Right atrium auricular region (tissue), 2 donors: ENCODE measurements at regions not wholly inside any gene's neighbourhood (a gene's known extent, or its start where the extent isn't known, plus 50 kb on each side); places are given as distances from the start of the nearest gene placed in this dataset.

Experiments
- DNase-seq: peaks from one replicate; pipeline ENCODE4 v3.0.0-alpha.2; 2019; ENCODE audit warnings: low spot score
- H3K27ac ChIP-seq, 2 donors: fragments of 200-600 bp; sonication (generic); 1 replicate in 1 of 2; 2 replicates in 1 of 2; pipeline ENCODE4 v1.5.1; 2016 to 2019
- H3K27me3 ChIP-seq, 2 donors: fragments of 200-600 bp; sonication (generic); one replicate each; pipeline versions ENCODE4 v1.5.1 to v1.6.0; 2017 to 2019
- H3K36me3 ChIP-seq: fragments of 200-600 bp; sonication (generic); one replicate; pipeline ENCODE4 v1.5.1; 2016
- H3K4me1 ChIP-seq, 2 donors: fragments of 200-600 bp; sonication (generic); one replicate each; pipeline versions ENCODE4 v1.5.1 to v1.6.0; 2017 to 2019
- H3K4me3 ChIP-seq, 2 donors: fragments of 200-600 bp; sonication (generic); 1 replicate in 1 of 2; 2 replicates in 1 of 2; pipeline ENCODE4 v1.5.1; 2017 to 2019; ENCODE audit warnings: mild to moderate bottlenecking in 1 of 2, moderate library complexity in 1 of 2
- H3K9me3 ChIP-seq, 2 donors: fragments of 200-600 bp; sonication (generic); one replicate each; pipeline ENCODE4 v1.5.1; 2019
- CTCF ChIP-seq, 2 donors: fragments of 200-600 bp; sonication (generic); IDR thresholded peaks; one replicate each; pipeline ENCODE4 v1.5.1; 2019; ENCODE audit warnings: antibody characterized with exemption in 2 of 2

DNA sequence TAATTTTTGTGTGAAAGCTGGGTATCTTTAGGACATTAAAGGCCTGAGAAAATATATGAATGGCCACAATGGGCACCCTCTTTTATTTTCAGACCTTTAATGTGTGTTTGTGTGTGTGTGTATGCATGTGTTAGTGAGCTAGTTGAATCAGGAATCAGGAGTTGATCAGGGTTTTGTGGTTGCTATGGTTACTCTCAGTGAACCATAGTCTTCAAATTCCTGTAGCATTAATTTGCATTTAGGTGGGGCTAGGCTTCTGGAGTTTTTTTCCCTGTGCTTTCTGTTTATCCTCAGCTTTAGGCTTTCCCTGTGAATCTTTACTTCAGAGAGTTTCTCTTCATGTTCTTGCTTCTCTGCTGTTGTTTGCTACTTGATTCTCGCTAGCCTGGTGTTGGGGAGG is 122.0 kb upstream of the ONECUT1 start:
- Histone ChIP-seq H3K4me3 (no peak overlapping the region), H3K27ac (no peak overlapping the region), H3K9me3 (no peaks in the 10 kb centered on the region), H3K27me3 (no peaks in the 10 kb centered on the region), H3K36me3 (no peaks in the 10 kb centered on the region), H3K4me1 (no peaks in the 10 kb centered on the region)
- no peak for TF ChIP-seq CTCF (IDR thresholded peaks at IDR 0.05)
- DNase-seq, result no peak

DNA sequence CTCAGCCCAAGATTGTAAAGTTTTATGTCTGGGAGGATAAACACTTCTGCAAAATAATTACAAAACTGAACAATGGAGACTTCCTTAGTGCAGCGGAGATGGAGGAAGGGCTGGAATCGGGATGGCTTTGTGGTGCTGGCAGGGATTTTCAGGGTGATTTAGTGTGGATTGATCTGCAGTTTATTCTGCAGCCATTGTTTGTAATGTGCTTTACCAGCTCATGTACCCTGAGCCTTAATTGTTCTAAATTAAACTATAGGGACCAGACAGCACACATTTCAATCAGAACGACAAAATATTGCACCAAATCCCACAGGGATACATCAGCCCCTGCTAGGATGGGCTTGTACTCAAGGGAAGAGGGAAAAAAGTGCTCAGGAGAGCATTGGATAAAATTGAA is 103.2 kb upstream of the ONECUT1 start:
- H3K27me3 ChIP-seq, result no peaks in the 10 kb centered on the region
- H3K36me3 ChIP-seq, result no peaks in the 10 kb centered on the region
- no peak for DNase-seq
- no peak for TF ChIP-seq CTCF (IDR thresholded peaks at IDR 0.05)
- H3K4me1 ChIP-seq, result no peaks in the 10 kb centered on the region
- no peak overlapping the region for H3K27ac ChIP-seq
- no peaks in the 10 kb centered on the region for H3K9me3 ChIP-seq
- no peak overlapping the region for H3K4me3 ChIP-seq

DNA sequence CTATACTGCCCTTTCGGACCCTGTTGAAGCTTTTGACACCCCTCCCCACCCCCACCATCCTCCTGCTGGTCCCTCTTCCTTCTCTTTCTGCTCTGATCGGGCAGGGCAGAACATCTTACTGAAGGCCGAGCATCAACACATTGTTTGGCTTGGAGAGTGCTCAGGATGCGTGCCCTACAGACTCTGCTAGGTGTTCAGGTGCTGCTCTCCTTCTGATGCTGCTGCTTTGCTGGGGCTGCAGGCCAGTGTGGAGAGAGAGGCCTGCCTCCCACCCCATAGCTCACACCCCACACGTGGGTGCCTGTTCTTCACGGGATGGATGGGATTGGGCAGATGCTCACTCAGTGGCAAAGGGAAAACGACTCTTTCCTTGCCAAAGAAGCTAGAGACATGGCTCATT is 89.8 kb upstream of the ONECUT1 start:
- Histone ChIP-seq H3K27me3 (no peaks in the 10 kb centered on the region), H3K4me1 (no peaks in the 10 kb centered on the region), H3K4me3 (no peak overlapping the region), H3K9me3 (no peaks in the 10 kb centered on the region), H3K36me3 (no peaks in the 10 kb centered on the region), H3K27ac (no peak overlapping the region)
- no peak for DNase-seq
- TF ChIP-seq CTCF (IDR thresholded peaks at IDR 0.05), result no peak

DNA sequence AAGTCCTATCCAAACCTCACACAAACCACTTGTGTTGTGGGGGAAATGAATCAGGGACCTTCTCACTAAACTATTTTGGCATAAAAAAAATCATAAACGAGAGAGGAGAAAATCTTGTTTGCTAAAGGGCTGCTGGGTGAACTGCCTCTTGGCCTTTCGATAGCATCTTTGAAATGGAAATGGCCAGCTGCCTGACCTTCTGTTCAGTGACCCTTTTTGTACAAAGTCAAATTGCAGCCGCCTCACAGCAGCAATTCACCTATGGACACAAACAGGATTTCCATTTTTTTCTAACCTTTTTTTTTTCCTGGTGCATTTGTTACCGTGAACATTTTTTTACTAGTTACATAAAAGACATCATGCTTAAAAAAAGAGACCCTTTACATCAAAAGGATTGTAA is 89.0 kb upstream of the ONECUT1 start:
- no peaks in the 10 kb centered on the region for H3K27me3 ChIP-seq
- H3K36me3 ChIP-seq, result no peaks in the 10 kb centered on the region
- H3K4me1 ChIP-seq, result no peaks in the 10 kb centered on the region
- no peaks in the 10 kb centered on the region for H3K9me3 ChIP-seq
- DNase-seq, result no peak
- H3K27ac ChIP-seq, result no peak overlapping the region
- H3K4me3 ChIP-seq, result no peak overlapping the region
- TF ChIP-seq CTCF (IDR thresholded peaks at IDR 0.05), result no peak

DNA sequence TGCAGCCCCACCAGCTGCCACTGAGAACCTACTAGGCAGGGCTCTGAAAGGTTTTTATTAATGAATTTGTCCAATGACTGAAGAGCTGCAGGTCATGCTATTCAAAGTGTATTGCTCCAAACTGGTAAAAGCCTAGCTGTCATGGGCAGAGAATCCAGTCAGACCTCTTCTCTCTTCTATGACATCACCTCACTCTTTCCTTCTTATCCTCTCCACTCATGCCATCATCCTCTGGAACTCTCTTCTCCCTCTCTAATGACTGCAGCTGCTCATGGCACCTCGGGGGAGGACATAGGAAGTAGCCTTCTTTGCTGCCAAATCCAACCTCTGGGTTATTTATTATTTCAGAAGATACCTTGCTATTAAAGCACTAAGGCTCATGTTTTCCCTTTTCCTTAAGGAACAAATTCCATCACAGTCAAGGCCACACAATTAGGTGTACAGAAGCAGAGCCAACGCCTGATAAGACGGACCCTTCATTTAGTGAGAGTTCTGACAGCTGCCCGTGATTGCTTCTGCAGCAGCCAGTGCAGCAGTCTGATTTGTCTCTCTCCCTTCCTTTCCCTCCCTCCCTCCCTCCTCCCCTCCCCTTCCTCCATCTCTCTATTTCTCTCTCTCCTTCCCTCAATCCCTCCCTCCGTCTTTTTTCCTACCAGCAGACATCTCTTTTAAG is 87.0 kb upstream of the ONECUT1 start:
- no peak for TF ChIP-seq CTCF (IDR thresholded peaks at IDR 0.05)
- H3K36me3 ChIP-seq, result no peaks in the 10 kb centered on the region
- no peaks in the 10 kb centered on the region for H3K4me1 ChIP-seq
- no peak overlapping the region for H3K4me3 ChIP-seq
- H3K27me3 ChIP-seq, result no peaks in the 10 kb centered on the region
- H3K27ac ChIP-seq, result no peak overlapping the region
- DNase-seq, result no peak
- H3K9me3 ChIP-seq, result no peaks in the 10 kb centered on the region
